ENCODE measurements at regions not wholly inside any gene's neighbourhood (a gene's known extent, or its start where the extent isn't known, plus 50 kb on each side); places are given as distances from the start of the nearest gene placed in this dataset.

GRCh38 chr20:30601974-30602373, 655.5 kb upstream of the DEFB115 start:
- TF ChIP-seq POLR2A (IDR thresholded peaks at IDR 0.05; ENCODE audit: low read depth, low read length): no peak
- TF ChIP-seq CTCF (IDR thresholded peaks at IDR 0.05 in 2 of 3, conservative IDR thresholded peaks at IDR 0.05 in 1 of 3; ENCODE audit: control insufficient read depth in 2 of 3, extremely low read depth in 1 of 3, insufficient read depth in 1 of 3, low read depth in 3 of 3, low read length in 3 of 3): no peak
